Tibial nerve (tissue), 4 donors: ENCODE measurements at regions not wholly inside any gene's neighbourhood (a gene's known extent, or its start where the extent isn't known, plus 50 kb on each side); places are given as distances from the start of the nearest gene placed in this dataset.

Experiments used
- DNase-seq, 2 donors: peaks; one replicate each; pipeline ENCODE4 v3.0.0-alpha.2; 2019; ENCODE audit warnings: low spot score in 2 of 2
- H3K27ac ChIP-seq, 4 donors: fragments of 200-600 bp; sonication (generic) in 3 of 4; one replicate each; pipeline ENCODE4 v1.5.1; 2017 to 2019; ENCODE audit warnings: mild to moderate bottlenecking in 1 of 4
- H3K27me3 ChIP-seq, 2 donors: fragments of 200-600 bp; sonication (generic) in 1 of 2; one replicate each; pipeline versions ENCODE4 v1.5.1 to v1.6.0; 2017 to 2019
- H3K36me3 ChIP-seq, 3 donors: fragments of 200-600 bp; sonication (generic); one replicate each; pipeline ENCODE4 v1.5.1; 2018 to 2019
- H3K4me1 ChIP-seq, 4 donors: fragments of 200-600 bp; sonication (generic) in 3 of 4; one replicate each; pipeline ENCODE4 v1.5.1; 2017 to 2019
- H3K4me3 ChIP-seq, 4 donors: fragments of 200-600 bp; sonication (generic) in 3 of 4; one replicate each; pipeline ENCODE4 v1.5.1; 2017 to 2019; ENCODE audit warnings: mild to moderate bottlenecking in 1 of 4, moderate library complexity in 1 of 4
- H3K9me3 ChIP-seq, 4 donors: fragments of 200-600 bp; sonication (generic) in 3 of 4; one replicate each; pipeline ENCODE4 v1.5.1; 2017 to 2019
- CTCF ChIP-seq, 5 experiments: fragments of 200-600 bp in 3 of 5; fragments of 450-650 bp in 2 of 5; sonication (generic) in 3 of 5; IDR thresholded peaks; one replicate each; pipeline ENCODE4 v1.5.1; 2016 to 2019; ENCODE audit warnings: antibody characterized with exemption in 5 of 5, mild to moderate bottlenecking in 3 of 5, moderate library complexity in 2 of 5
- EP300 ChIP-seq, 2 donors: sonication (generic); formaldehyde crosslinking; IDR thresholded peaks; one replicate each; pipeline ENCODE4 v1.6.1; 2017; ENCODE audit warnings: antibody characterized with exemption in 2 of 2, mild to moderate bottlenecking in 1 of 2
- POLR2A ChIP-seq, 2 donors: fragments of 450-650 bp; IDR thresholded peaks; one replicate each; pipeline ENCODE4 v1.6.1; 2017; ENCODE audit warnings: antibody characterized with exemption in 2 of 2, mild to moderate bottlenecking in 2 of 2, moderate library complexity in 2 of 2
- WGBS, 2 donors: methylation state at CpG; one replicate each; pipeline ENCODE4 v1.1.5; 2018; 5-methylcytosine and 5-hydroxymethylcytosine counted together

GRCh38 chr1:87204441-87204840, 124.2 kb upstream of the LMO4 start:
- H3K27ac ChIP-seq = no peak overlapping the region

GRCh38 chr1:87204921-87205320, 123.8 kb upstream of the LMO4 start:
- H3K4me3 ChIP-seq = no peak overlapping the region
- no peaks in the 10 kb centered on the region for H3K36me3 ChIP-seq
- DNase-seq = no peak
- H3K27ac ChIP-seq = no peak overlapping the region
- TF ChIP-seq POLR2A (IDR thresholded peaks at IDR 0.05) = no peak
- TF ChIP-seq EP300 (IDR thresholded peaks at IDR 0.05) = no peak
- TF ChIP-seq CTCF (IDR thresholded peaks at IDR 0.05) = no peak
- H3K9me3 ChIP-seq = no peaks in the 10 kb centered on the region
- no peaks in the 10 kb centered on the region for H3K27me3 ChIP-seq
- no peaks in the 10 kb centered on the region for H3K4me1 ChIP-seq
- 73 to 74% methylated on average over 8 of the region's 8 CpGs for WGBS, 2 donors

More at GRCh38 chr1:87204441-87204840, 124.2 kb upstream of the LMO4 start:
- TF ChIP-seq EP300 (IDR thresholded peaks at IDR 0.05) (no peak), CTCF (IDR thresholded peaks at IDR 0.05) (no peak), POLR2A (IDR thresholded peaks at IDR 0.05) (no peak)
- Histone ChIP-seq H3K9me3 (no peaks in the 10 kb centered on the region), H3K27me3 (no peaks in the 10 kb centered on the region), H3K4me3 (no peak overlapping the region), H3K4me1 (no peaks in the 10 kb centered on the region), H3K36me3 (no peaks in the 10 kb centered on the region)
- WGBS, 2 donors = 71 to 81% methylated on average over 3 of the region's 3 CpGs
- no peak for DNase-seq

DNA sequence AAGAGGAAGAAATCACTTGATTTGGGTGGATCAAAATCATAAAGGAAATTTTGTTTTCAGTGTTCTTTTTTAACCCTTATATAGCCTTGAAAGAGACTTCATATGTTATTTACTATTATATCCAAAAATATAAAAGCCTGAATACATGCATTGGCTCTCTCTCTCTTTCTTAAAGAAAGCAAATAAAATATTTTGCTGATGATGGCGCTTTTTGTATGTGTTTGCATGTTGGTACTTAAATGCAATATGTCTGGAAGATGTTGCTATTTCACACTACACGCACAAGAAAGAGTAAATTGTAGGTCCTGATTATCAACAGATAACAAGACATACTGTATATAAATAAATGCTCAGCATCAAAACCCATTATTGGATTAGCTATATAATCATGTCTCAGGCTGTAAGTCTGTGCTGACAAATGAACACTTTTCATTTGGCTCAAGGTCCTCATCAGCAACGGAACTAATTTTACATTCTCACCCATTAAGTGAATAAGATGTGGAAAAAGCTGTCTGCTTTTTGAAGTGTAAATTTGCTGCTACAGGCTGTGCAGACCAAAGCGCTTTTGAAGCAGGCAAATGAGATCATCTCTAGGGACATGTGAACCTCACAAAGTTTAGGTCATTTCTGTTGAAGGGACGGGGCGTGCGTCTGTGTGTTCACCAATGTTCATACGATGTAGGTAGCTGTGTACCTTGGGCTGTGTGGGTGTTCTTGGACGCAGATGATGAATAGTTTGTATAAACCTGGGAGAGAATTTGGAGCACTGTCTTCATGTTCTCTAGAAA, 122.4 kb upstream of the LMO4 start:
- H3K9me3 ChIP-seq = no peaks in the 10 kb centered on the region
- TF ChIP-seq EP300 (IDR thresholded peaks at IDR 0.05) (no peak), CTCF (IDR thresholded peaks at IDR 0.05) (no peak)
- no peaks in the 10 kb centered on the region for H3K4me1 ChIP-seq
- H3K27me3 ChIP-seq = no peaks in the 10 kb centered on the region
- WGBS, 2 donors = 90 to 91% methylated on average over 9 of the region's 9 CpGs
- H3K27ac ChIP-seq = no peak overlapping the region
- H3K36me3 ChIP-seq = no peaks in the 10 kb centered on the region
- no peak overlapping the region for H3K4me3 ChIP-seq
- DNase-seq = no peak

DNA sequence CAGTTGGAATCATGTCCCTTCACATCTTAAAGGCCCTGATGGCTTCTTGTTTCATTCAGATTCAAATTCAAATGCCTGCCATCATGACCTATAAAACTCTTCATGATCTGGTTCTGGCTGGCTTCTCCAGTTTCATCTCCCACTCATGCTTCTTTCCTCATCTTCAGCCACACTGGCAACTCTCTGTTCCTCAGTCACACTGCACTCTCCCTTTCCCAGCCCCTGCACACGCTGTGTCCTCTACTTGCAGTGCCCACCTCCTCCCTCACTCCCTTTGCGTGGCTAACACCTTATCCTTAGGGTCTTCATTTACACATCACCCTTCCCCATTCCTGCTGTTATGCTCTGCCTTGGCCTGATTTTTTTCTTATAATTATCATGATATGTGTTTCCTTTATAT, 120.6 kb upstream of the LMO4 start:
- DNase-seq = no peak
- 95% methylated on average over 2 of the region's 2 CpGs for WGBS, 2 donors
- TF ChIP-seq POLR2A (IDR thresholded peaks at IDR 0.05) (no peak), EP300 (IDR thresholded peaks at IDR 0.05) (no peak), CTCF (IDR thresholded peaks at IDR 0.05) (no peak)
- Histone ChIP-seq H3K4me1 (no peaks in the 10 kb centered on the region), H3K36me3 (no peaks in the 10 kb centered on the region), H3K9me3 (no peaks in the 10 kb centered on the region), H3K27me3 (no peaks in the 10 kb centered on the region), H3K27ac (no peak overlapping the region), H3K4me3 (no peak overlapping the region)

DNA sequence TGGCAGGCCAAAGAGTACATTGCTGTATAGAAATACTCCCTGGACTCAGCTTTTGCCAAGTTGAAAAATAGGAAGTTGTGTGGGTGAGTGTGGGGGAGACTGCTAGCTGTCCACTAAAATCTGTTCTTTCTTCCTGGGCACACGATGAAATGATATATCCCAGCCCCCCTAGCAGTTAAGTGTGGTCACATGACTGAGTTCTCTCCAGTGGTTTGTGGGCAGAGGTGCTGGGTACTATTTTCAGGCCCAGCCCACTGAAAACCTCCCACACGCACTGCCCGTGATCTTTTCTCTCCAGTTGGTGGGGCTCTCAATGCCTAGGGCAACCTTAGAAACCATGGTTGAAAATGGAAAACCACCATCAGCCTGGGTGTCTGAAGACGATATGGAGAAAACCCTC, 119.7 kb upstream of the LMO4 start:
- TF ChIP-seq POLR2A (IDR thresholded peaks at IDR 0.05) (no peak), CTCF (IDR thresholded peaks at IDR 0.05) (no peak), EP300 (IDR thresholded peaks at IDR 0.05) (no peak)
- Histone ChIP-seq H3K9me3 (no peaks in the 10 kb centered on the region), H3K4me3 (no peak overlapping the region), H3K27ac (no peak overlapping the region), H3K27me3 (no peaks in the 10 kb centered on the region), H3K36me3 (no peaks in the 10 kb centered on the region), H3K4me1 (no peaks in the 10 kb centered on the region)
- WGBS, 2 donors = 62 to 68% methylated on average over 4 of the region's 4 CpGs
- no peak for DNase-seq
